ENCODE measurements at regions not wholly inside any gene's neighbourhood (a gene's known extent, or its start where the extent isn't known, plus 50 kb on each side); places are given as distances from the start of the nearest gene placed in this dataset.

DNA sequence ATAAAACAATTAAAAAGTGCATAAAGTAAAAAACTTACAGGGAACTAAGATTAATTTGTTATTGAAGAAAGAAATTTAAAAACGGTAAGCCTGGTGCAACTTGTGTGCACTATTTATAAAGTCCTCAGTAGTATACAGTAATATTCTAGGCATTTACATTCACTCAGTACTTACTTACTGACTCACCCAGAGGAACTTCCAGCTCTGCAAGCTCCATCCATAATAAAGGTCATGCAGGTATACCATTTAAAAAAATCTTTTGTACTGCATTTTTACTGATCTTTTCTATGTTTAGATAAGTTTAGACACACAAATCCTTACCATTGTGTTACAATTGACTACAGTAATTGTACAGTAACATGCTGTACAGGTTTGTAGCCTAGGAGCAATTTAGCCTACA lies 51.5 kb upstream of the NXPH2 start:
- Histone ChIP-seq H3K4me3 (ENCODE audit: low read length) (no peak overlapping the region), H2AFZ (ENCODE audit: low read depth, low read length) (no peak overlapping the region), H4K20me1 (ENCODE audit: insufficient read depth) (no peaks in the 10 kb centered on the region), H3K9me2 (ENCODE audit: insufficient read depth, low read length) (no peaks in the 10 kb centered on the region), H3K27me3 (ENCODE audit: insufficient read depth, low read depth, low read length) (no peaks in the 10 kb centered on the region), H3K27ac (ENCODE audit: low read length) (no peak overlapping the region), H3K9ac (ENCODE audit: low read length) (no peak overlapping the region), H3K79me2 (replicated peaks; ENCODE audit: insufficient read depth, low read length) (no peaks in the 10 kb centered on the region), H3K4me2 (ENCODE audit: low read length) (no peak overlapping the region), H3F3A (ENCODE audit: insufficient read depth, low read length, poor library complexity, severe bottlenecking) (no peaks in the 10 kb centered on the region), H3K9me3 (ENCODE audit: low read length) (no peaks in the 10 kb centered on the region), H3K36me3 (ENCODE audit: insufficient read depth, low read length) (no peaks in the 10 kb centered on the region)
- TF ChIP-seq RAD21 (conservative IDR thresholded peaks at IDR 0.05) (no peak), POLR2AphosphoS5 (IDR thresholded peaks at IDR 0.05) (no peak), EZH2 (IDR thresholded peaks at IDR 0.05; ENCODE audit: borderline replicate concordance, insufficient read depth, low read length, poor library complexity, severe bottlenecking) (no peak), MXI1 (conservative IDR thresholded peaks at IDR 0.05; ENCODE audit: poor library complexity, severe bottlenecking) (no peak), SMC3 (conservative IDR thresholded peaks at IDR 0.05; ENCODE audit: poor library complexity) (no peak), TAF1 (IDR thresholded peaks at IDR 0.05; ENCODE audit: low read depth) (no peak), EP300 (conservative IDR thresholded peaks at IDR 0.05; ENCODE audit: poor library complexity, severe bottlenecking) (no peak)
- TF ChIP-seq, protein P1, sequence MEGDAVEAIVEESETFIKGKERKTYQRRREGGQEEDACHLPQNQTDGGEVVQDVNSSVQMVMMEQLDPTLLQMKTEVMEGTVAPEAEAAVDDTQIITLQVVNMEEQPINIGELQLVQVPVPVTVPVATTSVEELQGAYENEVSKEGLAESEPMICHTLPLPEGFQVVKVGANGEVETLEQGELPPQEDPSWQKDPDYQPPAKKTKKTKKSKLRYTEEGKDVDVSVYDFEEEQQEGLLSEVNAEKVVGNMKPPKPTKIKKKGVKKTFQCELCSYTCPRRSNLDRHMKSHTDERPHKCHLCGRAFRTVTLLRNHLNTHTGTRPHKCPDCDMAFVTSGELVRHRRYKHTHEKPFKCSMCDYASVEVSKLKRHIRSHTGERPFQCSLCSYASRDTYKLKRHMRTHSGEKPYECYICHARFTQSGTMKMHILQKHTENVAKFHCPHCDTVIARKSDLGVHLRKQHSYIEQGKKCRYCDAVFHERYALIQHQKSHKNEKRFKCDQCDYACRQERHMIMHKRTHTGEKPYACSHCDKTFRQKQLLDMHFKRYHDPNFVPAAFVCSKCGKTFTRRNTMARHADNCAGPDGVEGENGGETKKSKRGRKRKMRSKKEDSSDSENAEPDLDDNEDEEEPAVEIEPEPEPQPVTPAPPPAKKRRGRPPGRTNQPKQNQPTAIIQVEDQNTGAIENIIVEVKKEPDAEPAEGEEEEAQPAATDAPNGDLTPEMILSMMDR (IDR thresholded peaks at IDR 0.05; ENCODE audit: poor library complexity, severe bottlenecking), result no peak
- TF ChIP-seq, protein P2, sequence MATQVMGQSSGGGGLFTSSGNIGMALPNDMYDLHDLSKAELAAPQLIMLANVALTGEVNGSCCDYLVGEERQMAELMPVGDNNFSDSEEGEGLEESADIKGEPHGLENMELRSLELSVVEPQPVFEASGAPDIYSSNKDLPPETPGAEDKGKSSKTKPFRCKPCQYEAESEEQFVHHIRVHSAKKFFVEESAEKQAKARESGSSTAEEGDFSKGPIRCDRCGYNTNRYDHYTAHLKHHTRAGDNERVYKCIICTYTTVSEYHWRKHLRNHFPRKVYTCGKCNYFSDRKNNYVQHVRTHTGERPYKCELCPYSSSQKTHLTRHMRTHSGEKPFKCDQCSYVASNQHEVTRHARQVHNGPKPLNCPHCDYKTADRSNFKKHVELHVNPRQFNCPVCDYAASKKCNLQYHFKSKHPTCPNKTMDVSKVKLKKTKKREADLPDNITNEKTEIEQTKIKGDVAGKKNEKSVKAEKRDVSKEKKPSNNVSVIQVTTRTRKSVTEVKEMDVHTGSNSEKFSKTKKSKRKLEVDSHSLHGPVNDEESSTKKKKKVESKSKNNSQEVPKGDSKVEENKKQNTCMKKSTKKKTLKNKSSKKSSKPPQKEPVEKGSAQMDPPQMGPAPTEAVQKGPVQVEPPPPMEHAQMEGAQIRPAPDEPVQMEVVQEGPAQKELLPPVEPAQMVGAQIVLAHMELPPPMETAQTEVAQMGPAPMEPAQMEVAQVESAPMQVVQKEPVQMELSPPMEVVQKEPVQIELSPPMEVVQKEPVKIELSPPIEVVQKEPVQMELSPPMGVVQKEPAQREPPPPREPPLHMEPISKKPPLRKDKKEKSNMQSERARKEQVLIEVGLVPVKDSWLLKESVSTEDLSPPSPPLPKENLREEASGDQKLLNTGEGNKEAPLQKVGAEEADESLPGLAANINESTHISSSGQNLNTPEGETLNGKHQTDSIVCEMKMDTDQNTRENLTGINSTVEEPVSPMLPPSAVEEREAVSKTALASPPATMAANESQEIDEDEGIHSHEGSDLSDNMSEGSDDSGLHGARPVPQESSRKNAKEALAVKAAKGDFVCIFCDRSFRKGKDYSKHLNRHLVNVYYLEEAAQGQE (IDR thresholded peaks at IDR 0.05; ENCODE audit: borderline replicate concordance), result no peak

DNA sequence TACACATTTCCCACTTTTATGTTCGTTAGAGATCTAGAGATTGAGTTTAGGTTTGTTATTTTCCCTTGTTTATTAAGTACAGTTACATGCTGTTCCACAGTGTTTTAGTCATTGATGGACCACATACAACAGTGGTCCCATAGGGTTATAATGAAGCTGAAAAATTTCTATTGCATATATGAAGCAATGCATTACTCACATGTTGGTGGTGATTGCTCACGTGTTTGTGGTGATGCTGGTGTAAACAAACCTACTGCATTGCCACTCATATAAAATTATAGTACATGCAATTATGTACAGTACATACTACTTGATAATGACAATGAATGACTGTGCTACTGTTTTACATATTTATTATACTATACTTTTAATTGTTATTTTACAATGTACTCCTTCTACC lies 51.0 kb upstream of the NXPH2 start:
- no peak overlapping the region for H3K4me3 ChIP-seq (ENCODE audit: low read length)
- no peak overlapping the region for H3K4me2 ChIP-seq (ENCODE audit: low read length)
- no peaks in the 10 kb centered on the region for H4K20me1 ChIP-seq (ENCODE audit: insufficient read depth)
- H2AFZ ChIP-seq (ENCODE audit: low read depth, low read length), result no peak overlapping the region
- no peaks in the 10 kb centered on the region for H3K36me3 ChIP-seq (ENCODE audit: insufficient read depth, low read length)
- H3K9ac ChIP-seq (ENCODE audit: low read length), result no peak overlapping the region
- TF ChIP-seq POLR2AphosphoS5 (IDR thresholded peaks at IDR 0.05) (no peak), TAF1 (IDR thresholded peaks at IDR 0.05; ENCODE audit: low read depth) (no peak), MXI1 (conservative IDR thresholded peaks at IDR 0.05; ENCODE audit: poor library complexity, severe bottlenecking) (no peak), EZH2 (IDR thresholded peaks at IDR 0.05; ENCODE audit: borderline replicate concordance, insufficient read depth, low read length, poor library complexity, severe bottlenecking) (no peak), EP300 (conservative IDR thresholded peaks at IDR 0.05; ENCODE audit: poor library complexity, severe bottlenecking) (no peak), RAD21 (conservative IDR thresholded peaks at IDR 0.05) (no peak), SMC3 (conservative IDR thresholded peaks at IDR 0.05; ENCODE audit: poor library complexity) (no peak)
- TF ChIP-seq, protein P1 (IDR thresholded peaks at IDR 0.05; ENCODE audit: poor library complexity, severe bottlenecking), result no peak
- TF ChIP-seq, protein P2 (IDR thresholded peaks at IDR 0.05; ENCODE audit: borderline replicate concordance), result no peak
- H3K9me3 ChIP-seq (ENCODE audit: low read length), result no peaks in the 10 kb centered on the region
- H3K79me2 ChIP-seq (replicated peaks; ENCODE audit: insufficient read depth, low read length), result no peaks in the 10 kb centered on the region
- H3F3A ChIP-seq (ENCODE audit: insufficient read depth, low read length, poor library complexity, severe bottlenecking), result no peaks in the 10 kb centered on the region
- H3K27me3 ChIP-seq (ENCODE audit: insufficient read depth, low read depth, low read length), result no peaks in the 10 kb centered on the region
- no peaks in the 10 kb centered on the region for H3K9me2 ChIP-seq (ENCODE audit: insufficient read depth, low read length)
- no peak overlapping the region for H3K27ac ChIP-seq (ENCODE audit: low read length)
